Colonic mucosa (tissue), 4 donors: ENCODE measurements at regions not wholly inside any gene's neighbourhood (a gene's known extent, or its start where the extent isn't known, plus 50 kb on each side); places are given as distances from the start of the nearest gene placed in this dataset.

ENCODE experiments used
- DNase-seq: peaks from one replicate; pipeline ENCODE4 v3.0.0-alpha.2; 2020
- H3K27ac ChIP-seq: fragments of 200-600 bp; one replicate; pipeline ENCODE4 v1.8.0; 2021
- H3K27me3 ChIP-seq: fragments of 200-600 bp; one replicate; pipeline ENCODE4 v1.8.0; 2021
- H3K36me3 ChIP-seq: fragments of 200-600 bp; one replicate; pipeline ENCODE4 v1.8.0; 2021
- H3K4me1 ChIP-seq: fragments of 200-600 bp; one replicate; pipeline ENCODE4 v1.8.0; 2021; ENCODE audit warnings: mild to moderate bottlenecking
- H3K4me3 ChIP-seq: fragments of 200-600 bp; one replicate; pipeline ENCODE4 v1.8.0; 2021
- H3K9ac ChIP-seq, 2 donors: one replicate each; pipeline ENCODE4 v1.7.0; 2013; ENCODE audit warnings: control low read depth in 2 of 2, low read depth in 2 of 2, low read length in 2 of 2
- H3K9me3 ChIP-seq: fragments of 200-600 bp; one replicate; pipeline ENCODE4 v1.8.0; 2021
- intact Hi-C: fragments of 100-400 bp; cut with DNase I; formaldehyde crosslinking; loops from one replicate; pipeline ENCODE4 v1.14.1; 2022
- TF ChIP-seq, protein P1 (sequence below): fragments of 200-600 bp; IDR thresholded peaks from one replicate; pipeline ENCODE4 v1.8.0; 2022; ENCODE audit warnings: antibody characterized with exemption, mild to moderate bottlenecking
- donor health status: healthy.
- donor health status: DM: no; HTN: no; CAD: no.
- donor health status: DM: no; HTN: no; CAD: no.

DNA sequence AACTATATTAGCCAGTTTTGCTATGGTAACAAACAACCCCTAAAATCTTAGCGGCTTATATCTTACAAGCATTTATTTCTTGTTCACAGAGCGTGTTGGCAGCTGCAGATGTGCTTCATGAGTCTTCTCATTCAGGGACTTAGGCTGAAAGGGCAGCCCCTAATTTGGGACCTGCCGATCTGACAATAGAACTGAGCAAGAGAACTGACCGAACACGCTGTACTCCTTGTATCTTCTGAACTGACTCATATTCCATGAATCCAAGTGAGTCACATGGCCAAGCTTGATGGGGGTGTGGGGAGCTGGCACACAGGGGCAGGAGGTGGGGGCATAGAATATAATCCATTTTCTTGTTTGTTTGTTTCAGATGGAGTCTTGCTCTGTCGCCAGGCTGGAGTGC is 481.7 kb upstream of the CADM1 start:
- no peak overlapping the region for H3K9ac ChIP-seq
- no peaks in the 10 kb centered on the region for H3K9me3 ChIP-seq
- no peak for DNase-seq
- no peak overlapping the region for H3K27ac ChIP-seq
- intact Hi-C loops: loop anchor here (5.0 kb wide), 1 partner anchor 291 kb away; no protein-coding TSS in a partner anchor
- TF ChIP-seq, protein P1, sequence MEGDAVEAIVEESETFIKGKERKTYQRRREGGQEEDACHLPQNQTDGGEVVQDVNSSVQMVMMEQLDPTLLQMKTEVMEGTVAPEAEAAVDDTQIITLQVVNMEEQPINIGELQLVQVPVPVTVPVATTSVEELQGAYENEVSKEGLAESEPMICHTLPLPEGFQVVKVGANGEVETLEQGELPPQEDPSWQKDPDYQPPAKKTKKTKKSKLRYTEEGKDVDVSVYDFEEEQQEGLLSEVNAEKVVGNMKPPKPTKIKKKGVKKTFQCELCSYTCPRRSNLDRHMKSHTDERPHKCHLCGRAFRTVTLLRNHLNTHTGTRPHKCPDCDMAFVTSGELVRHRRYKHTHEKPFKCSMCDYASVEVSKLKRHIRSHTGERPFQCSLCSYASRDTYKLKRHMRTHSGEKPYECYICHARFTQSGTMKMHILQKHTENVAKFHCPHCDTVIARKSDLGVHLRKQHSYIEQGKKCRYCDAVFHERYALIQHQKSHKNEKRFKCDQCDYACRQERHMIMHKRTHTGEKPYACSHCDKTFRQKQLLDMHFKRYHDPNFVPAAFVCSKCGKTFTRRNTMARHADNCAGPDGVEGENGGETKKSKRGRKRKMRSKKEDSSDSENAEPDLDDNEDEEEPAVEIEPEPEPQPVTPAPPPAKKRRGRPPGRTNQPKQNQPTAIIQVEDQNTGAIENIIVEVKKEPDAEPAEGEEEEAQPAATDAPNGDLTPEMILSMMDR: no peak
- H3K27me3 ChIP-seq: no peaks in the 10 kb centered on the region
- no peak overlapping the region for H3K4me3 ChIP-seq
- no peaks in the 10 kb centered on the region for H3K36me3 ChIP-seq
- H3K4me1 ChIP-seq: no peaks in the 10 kb centered on the region

DNA sequence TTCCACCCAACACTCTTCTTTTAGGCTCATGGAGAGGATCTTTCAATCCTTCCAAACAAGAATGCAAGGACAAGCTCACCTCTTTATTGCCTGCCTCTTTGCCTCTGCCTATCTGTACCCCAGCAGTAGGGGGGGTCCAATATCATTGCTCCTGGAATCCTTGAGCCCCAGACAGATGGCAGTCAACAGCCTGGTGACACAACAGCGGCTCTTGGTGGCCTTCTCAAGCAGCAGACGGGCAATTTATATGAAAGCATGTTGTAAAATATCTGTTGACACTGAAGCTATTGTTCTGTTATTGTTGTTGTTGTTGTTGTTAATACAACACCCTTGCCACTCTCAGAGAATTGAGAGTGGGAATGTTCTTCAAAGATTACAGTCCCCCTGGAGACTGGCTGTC is 480.0 kb upstream of the CADM1 start:
- Histone ChIP-seq H3K9me3 (no peaks in the 10 kb centered on the region), H3K4me3 (no peak overlapping the region), H3K27ac (no peak overlapping the region), H3K9ac (no peak overlapping the region), H3K27me3 (no peaks in the 10 kb centered on the region), H3K4me1 (no peaks in the 10 kb centered on the region), H3K36me3 (no peaks in the 10 kb centered on the region)
- no peak for DNase-seq
- intact Hi-C loops: no loop called here
- TF ChIP-seq, protein P1: no peak

DNA sequence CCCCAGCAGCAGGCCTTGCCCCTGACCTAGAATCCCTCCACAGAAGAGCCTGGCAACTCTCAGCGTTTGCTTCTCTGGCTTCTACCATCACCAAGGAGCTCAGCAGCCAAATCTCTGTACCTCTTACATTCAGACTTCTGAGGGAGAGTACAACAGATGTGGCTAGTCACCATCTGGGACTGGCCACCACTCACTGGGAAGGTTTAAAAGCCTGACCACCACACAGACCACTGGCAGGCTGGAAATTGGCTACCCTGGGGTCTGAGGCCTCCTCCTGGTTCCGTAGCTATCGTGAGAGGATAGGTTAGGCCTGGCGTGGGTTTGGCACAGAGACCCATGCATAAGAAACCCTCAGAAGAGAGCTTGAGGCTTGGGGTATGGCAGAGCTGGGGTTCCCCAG is 478.5 kb upstream of the CADM1 start:
- no peaks in the 10 kb centered on the region for H3K36me3 ChIP-seq
- no peak overlapping the region for H3K9ac ChIP-seq
- DNase-seq: no peak
- no peak overlapping the region for H3K27ac ChIP-seq
- H3K4me3 ChIP-seq: no peak overlapping the region
- no peaks in the 10 kb centered on the region for H3K27me3 ChIP-seq
- H3K4me1 ChIP-seq: no peaks in the 10 kb centered on the region
- no peaks in the 10 kb centered on the region for H3K9me3 ChIP-seq
- intact Hi-C loops: no loop called here
- TF ChIP-seq, protein P1: no peak

DNA sequence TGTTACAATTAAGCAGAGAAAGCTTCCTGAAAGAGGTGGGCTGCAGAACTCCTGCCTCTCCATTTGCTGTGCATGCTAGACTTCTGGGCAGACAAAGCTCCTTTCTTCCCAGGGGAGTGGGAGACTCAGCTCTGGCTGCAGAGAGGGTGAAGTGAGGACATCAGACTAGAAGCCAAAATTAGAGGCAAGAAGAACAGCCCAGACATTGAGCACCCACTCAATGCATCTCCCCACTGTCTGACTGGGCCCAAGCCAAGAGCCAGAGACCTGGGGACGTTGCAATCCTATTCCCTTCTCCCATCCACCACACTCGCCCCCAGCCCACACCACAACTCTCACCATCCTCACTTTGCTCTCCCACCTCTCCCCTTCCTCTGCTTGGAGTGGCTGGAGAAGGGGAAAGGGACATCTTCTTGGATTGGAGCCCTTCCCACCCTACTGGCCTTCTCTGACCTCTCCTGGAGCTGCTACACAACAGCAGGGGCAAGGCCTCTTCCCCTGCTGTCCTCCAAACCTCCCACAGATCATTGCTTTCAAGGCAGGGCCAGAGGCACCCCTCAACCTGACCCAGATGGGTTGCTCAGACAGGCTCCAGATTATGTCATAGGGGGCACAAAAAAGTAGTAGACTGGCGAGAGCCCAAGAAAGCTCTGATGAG is 477.7 kb upstream of the CADM1 start:
- Histone ChIP-seq H3K9ac (no peak overlapping the region), H3K9me3 (no peaks in the 10 kb centered on the region), H3K4me3 (no peak overlapping the region), H3K36me3 (no peaks in the 10 kb centered on the region), H3K27me3 (no peaks in the 10 kb centered on the region), H3K4me1 (no peaks in the 10 kb centered on the region), H3K27ac (no peak overlapping the region)
- TF ChIP-seq, protein P1: no peak
- intact Hi-C loops: no loop called here
- DNase-seq: no peak

DNA sequence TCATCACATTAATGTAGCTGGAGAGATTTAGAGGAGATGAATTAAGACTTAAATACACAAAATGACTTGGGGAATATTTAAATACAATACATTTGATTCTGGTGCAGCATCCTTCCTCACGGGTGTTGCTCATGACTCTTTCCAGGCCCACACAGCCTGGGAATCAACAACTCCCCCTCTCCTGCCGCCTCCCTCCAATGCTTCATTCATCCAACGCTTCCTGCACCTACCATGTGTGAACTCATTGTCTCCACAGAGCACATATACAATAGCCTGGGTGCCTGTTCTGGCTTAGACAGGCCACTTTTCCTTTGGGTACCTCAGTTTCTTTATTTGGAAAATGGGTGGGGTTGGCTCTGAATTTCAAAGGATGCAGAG is 476.9 kb upstream of the CADM1 start:
- Histone ChIP-seq H3K27ac (no peak overlapping the region), H3K4me1 (no peaks in the 10 kb centered on the region), H3K27me3 (no peaks in the 10 kb centered on the region)

More for the DNA sequence above, 476.9 kb upstream of the CADM1 start:
- H3K4me3 ChIP-seq: no peak overlapping the region
- no peak for DNase-seq
- H3K9ac ChIP-seq: no peak overlapping the region
- no peaks in the 10 kb centered on the region for H3K9me3 ChIP-seq
- TF ChIP-seq, protein P1: no peak
- intact Hi-C loops: no loop called here
- no peaks in the 10 kb centered on the region for H3K36me3 ChIP-seq
